ENCODE measurements at regions not wholly inside any gene's neighbourhood (a gene's known extent, or its start where the extent isn't known, plus 50 kb on each side); places are given as distances from the start of the nearest gene placed in this dataset.

DNA sequence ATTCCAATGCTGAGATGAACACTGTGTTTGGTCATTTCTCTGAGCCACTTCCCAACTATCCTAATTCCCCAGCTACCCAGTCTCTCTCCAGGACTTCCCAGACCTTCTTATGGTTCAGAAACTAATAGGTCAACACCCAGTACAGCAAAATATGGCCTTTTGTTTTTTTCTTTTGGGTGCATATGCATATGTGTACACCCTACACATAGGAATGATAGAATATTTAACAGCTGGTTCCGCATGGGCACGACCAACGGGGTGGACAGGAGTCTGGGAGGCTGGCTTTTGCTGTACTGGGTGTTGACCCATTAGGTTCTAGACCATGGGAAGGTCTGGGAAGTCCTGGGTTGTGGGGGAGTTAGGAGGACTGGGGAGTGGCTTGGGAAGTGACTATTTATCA lies 143.9 kb downstream of the MRPS6 start:
- TF ChIP-seq SIN3A (IDR thresholded peaks at IDR 0.05; ENCODE audit: borderline replicate concordance, insufficient read depth, low read depth, low read length) (no peak), POLR2AphosphoS5 (IDR thresholded peaks at IDR 0.05; ENCODE audit: low read depth, low read length) (no peak), TCF7L2 (IDR thresholded peaks at IDR 0.05; ENCODE audit: low read depth, low read length) (no peak)
- TF ChIP-seq, protein P1, sequence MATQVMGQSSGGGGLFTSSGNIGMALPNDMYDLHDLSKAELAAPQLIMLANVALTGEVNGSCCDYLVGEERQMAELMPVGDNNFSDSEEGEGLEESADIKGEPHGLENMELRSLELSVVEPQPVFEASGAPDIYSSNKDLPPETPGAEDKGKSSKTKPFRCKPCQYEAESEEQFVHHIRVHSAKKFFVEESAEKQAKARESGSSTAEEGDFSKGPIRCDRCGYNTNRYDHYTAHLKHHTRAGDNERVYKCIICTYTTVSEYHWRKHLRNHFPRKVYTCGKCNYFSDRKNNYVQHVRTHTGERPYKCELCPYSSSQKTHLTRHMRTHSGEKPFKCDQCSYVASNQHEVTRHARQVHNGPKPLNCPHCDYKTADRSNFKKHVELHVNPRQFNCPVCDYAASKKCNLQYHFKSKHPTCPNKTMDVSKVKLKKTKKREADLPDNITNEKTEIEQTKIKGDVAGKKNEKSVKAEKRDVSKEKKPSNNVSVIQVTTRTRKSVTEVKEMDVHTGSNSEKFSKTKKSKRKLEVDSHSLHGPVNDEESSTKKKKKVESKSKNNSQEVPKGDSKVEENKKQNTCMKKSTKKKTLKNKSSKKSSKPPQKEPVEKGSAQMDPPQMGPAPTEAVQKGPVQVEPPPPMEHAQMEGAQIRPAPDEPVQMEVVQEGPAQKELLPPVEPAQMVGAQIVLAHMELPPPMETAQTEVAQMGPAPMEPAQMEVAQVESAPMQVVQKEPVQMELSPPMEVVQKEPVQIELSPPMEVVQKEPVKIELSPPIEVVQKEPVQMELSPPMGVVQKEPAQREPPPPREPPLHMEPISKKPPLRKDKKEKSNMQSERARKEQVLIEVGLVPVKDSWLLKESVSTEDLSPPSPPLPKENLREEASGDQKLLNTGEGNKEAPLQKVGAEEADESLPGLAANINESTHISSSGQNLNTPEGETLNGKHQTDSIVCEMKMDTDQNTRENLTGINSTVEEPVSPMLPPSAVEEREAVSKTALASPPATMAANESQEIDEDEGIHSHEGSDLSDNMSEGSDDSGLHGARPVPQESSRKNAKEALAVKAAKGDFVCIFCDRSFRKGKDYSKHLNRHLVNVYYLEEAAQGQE (IDR thresholded peaks at IDR 0.05; ENCODE audit: insufficient read depth in 1 of 2, low read depth in 2 of 2, low read length in 1 of 2), result no peak
- TF ChIP-seq, protein P2, sequence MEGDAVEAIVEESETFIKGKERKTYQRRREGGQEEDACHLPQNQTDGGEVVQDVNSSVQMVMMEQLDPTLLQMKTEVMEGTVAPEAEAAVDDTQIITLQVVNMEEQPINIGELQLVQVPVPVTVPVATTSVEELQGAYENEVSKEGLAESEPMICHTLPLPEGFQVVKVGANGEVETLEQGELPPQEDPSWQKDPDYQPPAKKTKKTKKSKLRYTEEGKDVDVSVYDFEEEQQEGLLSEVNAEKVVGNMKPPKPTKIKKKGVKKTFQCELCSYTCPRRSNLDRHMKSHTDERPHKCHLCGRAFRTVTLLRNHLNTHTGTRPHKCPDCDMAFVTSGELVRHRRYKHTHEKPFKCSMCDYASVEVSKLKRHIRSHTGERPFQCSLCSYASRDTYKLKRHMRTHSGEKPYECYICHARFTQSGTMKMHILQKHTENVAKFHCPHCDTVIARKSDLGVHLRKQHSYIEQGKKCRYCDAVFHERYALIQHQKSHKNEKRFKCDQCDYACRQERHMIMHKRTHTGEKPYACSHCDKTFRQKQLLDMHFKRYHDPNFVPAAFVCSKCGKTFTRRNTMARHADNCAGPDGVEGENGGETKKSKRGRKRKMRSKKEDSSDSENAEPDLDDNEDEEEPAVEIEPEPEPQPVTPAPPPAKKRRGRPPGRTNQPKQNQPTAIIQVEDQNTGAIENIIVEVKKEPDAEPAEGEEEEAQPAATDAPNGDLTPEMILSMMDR (IDR thresholded peaks at IDR 0.05), result no peak
- Histone ChIP-seq H3K27me3 (ENCODE audit: control insufficient read depth, insufficient read depth, low read length) (no peaks in the 10 kb centered on the region), H3K9me3 (ENCODE audit: control insufficient read depth, insufficient read depth, low read depth, low read length) (no peaks in the 10 kb centered on the region), H3K4me1 (ENCODE audit: control insufficient read depth, insufficient read depth, low read length) (no peaks in the 10 kb centered on the region), H3K27ac (ENCODE audit: low read length) (no peak overlapping the region), H3K36me3 (ENCODE audit: control insufficient read depth, insufficient read depth, low read length) (no peaks in the 10 kb centered on the region), H3K4me3 (ENCODE audit: low read depth in 2 of 2, low read length in 2 of 2) (no peak overlapping the region)
- no TSS peak for BruUV-seq (replicated peaks)
- ChIA-PET POLR2A (no interaction called here), CTCF (no interaction called here)
- DNase-seq (ENCODE audit: low read depth, low spot score) (no peak), ATAC-seq (no peak)
- intact Hi-C loops (cut with micrococcal nuclease; ENCODE audit: unreplicated experiment), result no loop called here
- in situ Hi-C loops (cut with HindIII; ENCODE audit: low pct_unique_long_range_greater_than_20kb, low sequenced_read_pairs), result no loop called here

DNA sequence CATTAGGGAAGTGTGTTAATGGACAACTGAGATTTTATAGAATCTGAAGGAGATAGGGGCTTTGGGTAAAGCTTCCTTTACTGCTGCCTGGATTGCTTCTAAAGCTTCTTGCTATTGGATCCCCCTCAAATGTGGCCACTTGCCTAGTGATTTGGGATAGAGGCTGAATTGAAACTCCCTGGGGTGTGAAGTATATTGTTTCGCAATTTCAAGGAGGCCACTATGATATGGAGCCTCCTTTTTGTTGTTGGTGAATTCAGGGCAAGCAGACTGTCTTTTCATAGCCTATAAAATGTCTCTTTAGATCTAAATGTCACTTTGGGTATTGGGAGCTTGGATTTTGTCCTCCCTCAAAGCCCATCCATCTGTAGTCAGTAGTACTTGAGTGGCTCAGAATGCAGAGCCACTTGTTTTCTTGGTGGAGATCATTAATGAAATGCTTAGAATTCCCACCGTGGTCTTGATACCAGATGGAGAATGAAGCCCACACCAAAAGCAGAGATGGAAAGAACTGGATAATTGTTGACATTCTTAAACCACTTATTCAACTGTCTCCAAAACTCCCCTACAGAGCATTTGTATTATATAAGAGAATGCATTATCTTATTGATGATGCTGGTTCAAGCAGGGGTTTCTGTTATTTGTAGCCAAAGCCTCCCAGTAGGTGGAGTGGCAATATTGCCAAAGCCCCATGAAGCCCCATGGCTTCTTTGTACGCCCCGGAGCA lies 144.3 kb upstream of the KCNE2 start:
- Histone ChIP-seq H3K4me3 (ENCODE audit: low read depth in 2 of 2, low read length in 2 of 2) (no peak overlapping the region), H3K27ac (ENCODE audit: low read length) (no peak overlapping the region), H3K27me3 (ENCODE audit: control insufficient read depth, insufficient read depth, low read length) (no peaks in the 10 kb centered on the region), H3K4me1 (ENCODE audit: control insufficient read depth, insufficient read depth, low read length) (no peaks in the 10 kb centered on the region), H3K9me3 (ENCODE audit: control insufficient read depth, insufficient read depth, low read depth, low read length) (no peaks in the 10 kb centered on the region), H3K36me3 (ENCODE audit: control insufficient read depth, insufficient read depth, low read length) (no peaks in the 10 kb centered on the region)
- CTCF ChIA-PET, result no interaction called here
- no TSS peak for BruUV-seq (replicated peaks)
- DNase-seq (ENCODE audit: low read depth, low spot score) (no peak), ATAC-seq (no peak)
- intact Hi-C loops (cut with micrococcal nuclease; ENCODE audit: unreplicated experiment), result no loop called here
- POLR2A ChIA-PET, result no interaction called here
- TF ChIP-seq, protein P1 (IDR thresholded peaks at IDR 0.05; ENCODE audit: insufficient read depth in 1 of 2, low read depth in 2 of 2, low read length in 1 of 2), result no peak
- TF ChIP-seq TCF7L2 (IDR thresholded peaks at IDR 0.05; ENCODE audit: low read depth, low read length), result no peak
- no peak for TF ChIP-seq POLR2AphosphoS5 (IDR thresholded peaks at IDR 0.05; ENCODE audit: low read depth, low read length)
- TF ChIP-seq SIN3A (IDR thresholded peaks at IDR 0.05; ENCODE audit: borderline replicate concordance, insufficient read depth, low read depth, low read length), result no peak
- in situ Hi-C loops (cut with HindIII; ENCODE audit: low pct_unique_long_range_greater_than_20kb, low sequenced_read_pairs), result no loop called here

All from Panc1 (cell line).